H1 (cell line): ENCODE measurements at regions not wholly inside any gene's neighbourhood (a gene's known extent, or its start where the extent isn't known, plus 50 kb on each side); places are given as distances from the start of the nearest gene placed in this dataset.

Source experiments
- CTCF ChIA-PET: fragments of 300-600 bp; sonication (Branson Sonifier 250); formaldehyde crosslinking; loops from one replicate; lab custom pipeline; 2021; ENCODE audit not compliant: partially characterized antibody; lab: Charles Lee
- POLR2A ChIA-PET: fragments of 300-600 bp; sonication (Branson Sonifier 250); formaldehyde crosslinking; loops from one replicate; lab custom pipeline; 2021; ENCODE audit warnings: inconsistent platforms; ENCODE audit not compliant: partially characterized antibody; lab: Charles Lee
- DNase-seq, 2 experiments: peaks; one replicate each; pipeline versions ENCODE4 v3.0.0 to v3.0.0-alpha.2; 2010 to 2022; ENCODE audit warnings: low spot score in 2 of 2, low read depth in 1 of 2, mixed read lengths in 1 of 2
- FAIRE-seq: peaks from 2 replicates; lab custom pipeline; 2011; peaks lifted over from hg19 to GRCh38; lab: Jason Lieb, UNC
- H2AFZ ChIP-seq: 2 replicates; pipeline ENCODE4 v1.8.1; 2012; ENCODE audit warnings: low read length, inconsistent platforms
- H2AK5ac ChIP-seq: 2 replicates; pipeline ENCODE4 v1.6.1; 2013; ENCODE audit warnings: low read depth, low read length
- H2BK120ac ChIP-seq: replicated peaks from 2 replicates; pipeline ENCODE3; 2013; ENCODE audit warnings: low read depth, low read length, inconsistent platforms
- H2BK12ac ChIP-seq: 2 replicates; pipeline ENCODE4 v1.6.1; 2013; ENCODE audit warnings: low read depth, low read length
- H2BK15ac ChIP-seq: 2 replicates; pipeline ENCODE4 v1.6.1; 2013; ENCODE audit warnings: low read length
- H2BK20ac ChIP-seq: 2 replicates; pipeline ENCODE4 v1.6.1; 2013; ENCODE audit warnings: low read length
- H2BK5ac ChIP-seq: 2 replicates; pipeline ENCODE4 v1.6.1; 2013; ENCODE audit warnings: low read depth, low read length
- H3K14ac ChIP-seq: 2 replicates; pipeline ENCODE4 v1.6.1; 2013; ENCODE audit warnings: inconsistent platforms; ENCODE audit not compliant: insufficient read length
- H3K18ac ChIP-seq: 2 replicates; pipeline ENCODE4 v1.6.1; 2013; ENCODE audit warnings: low read length; ENCODE audit errors: extremely low read depth
- H3K23ac ChIP-seq: 2 replicates; pipeline ENCODE4 v1.6.1; 2013; ENCODE audit warnings: inconsistent platforms; ENCODE audit not compliant: insufficient read length
- H3K23me2 ChIP-seq: 2 replicates; pipeline ENCODE4 v1.6.1; 2013; ENCODE audit warnings: low read depth, low read length
- H3K27ac ChIP-seq: 2 replicates; pipeline ENCODE4 v1.6.1; 2011; ENCODE audit warnings: low read depth, low read length, inconsistent platforms
- H3K27me3 ChIP-seq, 4 experiments: replicated peaks in 1 of 4; 1 replicate in 1 of 4; 2 replicates in 3 of 4; pipeline versions ENCODE4 v1.6.1 to v1.8.1; 2011 to 2013; ENCODE audit warnings: low read length in 3 of 4, mild to moderate bottlenecking in 3 of 4, inconsistent platforms in 2 of 4, mixed read lengths in 2 of 4, moderate library complexity in 1 of 4; ENCODE audit not compliant: control insufficient read depth in 3 of 4, insufficient read depth in 3 of 4; ENCODE audit errors: extremely low read depth in 1 of 4
- H3K36me3 ChIP-seq, 4 experiments: 2 replicates each; pipeline versions ENCODE4 v1.6.1 to v1.8.1; 2011 to 2013; ENCODE audit warnings: mild to moderate bottlenecking in 4 of 4, low read length in 3 of 4, moderate library complexity in 2 of 4, control low read depth in 1 of 4, inconsistent platforms in 1 of 4; ENCODE audit not compliant: insufficient read depth in 4 of 4, control insufficient read depth in 2 of 4
- H3K4ac ChIP-seq: replicated peaks from 2 replicates; pipeline ENCODE3; 2013; ENCODE audit warnings: low read length, low read depth, mixed read lengths, inconsistent platforms; ENCODE audit not compliant: insufficient read length
- H3K4me1 ChIP-seq, 4 experiments: replicated peaks in 1 of 4; 1 replicate in 1 of 4; 2 replicates in 3 of 4; pipeline versions ENCODE4 v1.6.1 to v1.8.1; 2011 to 2013; ENCODE audit warnings: low read length in 3 of 4, inconsistent platforms in 2 of 4, mixed read lengths in 1 of 4; ENCODE audit not compliant: insufficient read depth in 4 of 4, control insufficient read depth in 3 of 4
- H3K4me2 ChIP-seq, 2 experiments: 2 replicates each; pipeline versions ENCODE4 v1.6.1 to v1.8.1; 2011 to 2013; ENCODE audit warnings: low read depth in 2 of 2, low read length in 2 of 2, control low read depth in 1 of 2, inconsistent platforms in 1 of 2, mild to moderate bottlenecking in 1 of 2; ENCODE audit not compliant: insufficient read depth in 1 of 2
- H3K4me3 ChIP-seq, 4 experiments: fragments of 200-600, 300-600 bp in 1 of 4; sonication (generic), shearing (Covaris generic), sonication (Bioruptor Twin) in 1 of 4; 2 replicates each; pipeline versions ENCODE4 v1.5.1 to v1.8.1; 2011 to 2016; ENCODE audit warnings: low read length in 4 of 4, low read depth in 3 of 4, control low read depth in 2 of 4, inconsistent platforms in 2 of 4, mild to moderate bottlenecking in 2 of 4, mixed read lengths in 1 of 4, moderate library complexity in 1 of 4; ENCODE audit not compliant: insufficient read depth in 2 of 4; ENCODE audit errors: extremely low read depth in 1 of 4
- H3K56ac ChIP-seq: replicated peaks from 2 replicates; pipeline ENCODE3; 2013; ENCODE audit warnings: low read depth, mild to moderate bottlenecking, mixed read lengths, low read length, inconsistent platforms; ENCODE audit not compliant: insufficient read length
- H3K79me1 ChIP-seq: 2 replicates; pipeline ENCODE4 v1.6.1; 2013; ENCODE audit warnings: low read depth, low read length, control low read depth
- H3K79me2 ChIP-seq, 2 experiments: 2 replicates each; pipeline versions ENCODE4 v1.6.1 to v1.8.1; 2012 to 2013; ENCODE audit warnings: low read length in 2 of 2, mild to moderate bottlenecking in 2 of 2, inconsistent platforms in 1 of 2; ENCODE audit not compliant: insufficient read depth in 2 of 2, control insufficient read depth in 1 of 2
- H3K9ac ChIP-seq, 4 experiments: replicated peaks in 1 of 4; 1 replicate in 1 of 4; 2 replicates in 3 of 4; pipeline versions ENCODE4 v1.6.1 to v1.8.1; 2011 to 2013; ENCODE audit warnings: low read depth in 3 of 4, low read length in 3 of 4, control low read depth in 2 of 4, mild to moderate bottlenecking in 2 of 4, moderate library complexity in 2 of 4, inconsistent platforms in 1 of 4; ENCODE audit errors: extremely low read depth in 1 of 4
- H3K9me3 ChIP-seq, 2 experiments: 2 replicates each; pipeline versions ENCODE4 v1.6.1 to v1.8.1; 2012 to 2013; ENCODE audit warnings: mild to moderate bottlenecking in 2 of 2, moderate library complexity in 2 of 2, control low read depth in 1 of 2, inconsistent platforms in 1 of 2, low read depth in 1 of 2, low read length in 1 of 2, mixed read lengths in 1 of 2; ENCODE audit not compliant: insufficient read depth in 2 of 2
- H4K20me1 ChIP-seq, 2 experiments: replicated peaks in 1 of 2; 2 replicates each; pipeline versions ENCODE3 to v1.8.1; 2011 to 2013; ENCODE audit warnings: inconsistent platforms in 2 of 2, low read length in 2 of 2, mild to moderate bottlenecking in 1 of 2; ENCODE audit not compliant: insufficient read depth in 2 of 2, control insufficient read depth in 1 of 2
- H4K5ac ChIP-seq: 2 replicates; pipeline ENCODE4 v1.6.1; 2013; ENCODE audit warnings: low read length, low read depth, mixed read lengths, inconsistent platforms; ENCODE audit not compliant: insufficient read length
- H4K8ac ChIP-seq: 2 replicates; pipeline ENCODE4 v1.8.0; 2013; ENCODE audit warnings: mild to moderate bottlenecking, moderate library complexity, low read length, inconsistent platforms; ENCODE audit not compliant: insufficient read depth; ENCODE audit errors: extremely low read depth
- H4K91ac ChIP-seq: replicated peaks from 2 replicates; pipeline ENCODE3; 2013; ENCODE audit warnings: low read length, mixed read lengths, inconsistent platforms; ENCODE audit not compliant: insufficient read length
- ATF2 ChIP-seq: IDR thresholded peaks from 2 replicates; pipeline ENCODE4 v1.6.1; 2012; ENCODE audit warnings: low read length, inconsistent platforms
- CTBP2 ChIP-seq: IDR thresholded peaks from 2 replicates; pipeline ENCODE4 v1.7.0; 2011; ENCODE audit warnings: borderline replicate concordance, mild to moderate bottlenecking, moderate library complexity, mixed read lengths, low read length; ENCODE audit not compliant: insufficient read depth, insufficient read length
- EP300 ChIP-seq, 2 experiments: IDR thresholded peaks; 1 replicate in 1 of 2; 2 replicates in 1 of 2; pipeline ENCODE4 v1.6.1; 2011 to 2012; ENCODE audit warnings: low read depth in 2 of 2, low read length in 2 of 2, mild to moderate bottlenecking in 2 of 2, borderline replicate concordance in 1 of 2, inconsistent platforms in 1 of 2, moderate library complexity in 1 of 2
- MAFK ChIP-seq: IDR thresholded peaks from 2 replicates; pipeline ENCODE4 v1.6.1; 2012; ENCODE audit warnings: low read depth, mild to moderate bottlenecking, improper control_type of control experiment, low read length
- MAX ChIP-seq: IDR thresholded peaks from 2 replicates; pipeline ENCODE4 v1.6.1; 2012; ENCODE audit warnings: inconsistent platforms
- RBBP5 ChIP-seq: IDR thresholded peaks from 2 replicates; pipeline ENCODE4 v1.7.1; 2012; ENCODE audit warnings: low read depth, mild to moderate bottlenecking, inconsistent platforms, low read length, moderate library complexity, borderline replicate concordance
- TBP ChIP-seq: IDR thresholded peaks from 2 replicates; pipeline ENCODE4 v1.6.1; 2011; ENCODE audit warnings: low read depth, low read length, improper control_type of control experiment
- YY1 ChIP-seq: IDR thresholded peaks from 2 replicates; pipeline ENCODE4 v1.6.1; 2011; ENCODE audit warnings: low read depth, mild to moderate bottlenecking, low read length
- whole genome bisulfite sequencing, 2 experiments: shearing (Covaris generic) in 1 of 2; methylation state at CpG; one replicate each; pipeline versions ENCODE4 v1.1.6 to v1.1.7; 2013 to 2015; ENCODE audit warnings: low lambda C conversion rate in 2 of 2, mixed read lengths in 2 of 2, inconsistent platforms in 1 of 2, low coverage in 1 of 2, missing lambda C conversion rate in 1 of 2; ENCODE audit not compliant: insufficient replicate concordance in 2 of 2, insufficient coverage in 1 of 2, insufficient read length in 1 of 2; ENCODE audit errors: extremely low coverage in 1 of 2, missing lambda C conversion rate in 1 of 2; 5-methylcytosine and 5-hydroxymethylcytosine counted together
- TF ChIP-seq, protein P1 (sequence below), 3 experiments: IDR thresholded peaks; 1 replicate in 2 of 3; 2 replicates in 1 of 3; pipeline versions ENCODE4 v1.5.1 to v1.6.1; 2011; ENCODE audit warnings: low read length in 3 of 3, mild to moderate bottlenecking in 3 of 3, inconsistent platforms in 2 of 3, low read depth in 1 of 3, moderate library complexity in 1 of 3; ENCODE audit not compliant: insufficient read depth in 1 of 3; ENCODE audit errors: control extremely low read depth in 1 of 3

DNA sequence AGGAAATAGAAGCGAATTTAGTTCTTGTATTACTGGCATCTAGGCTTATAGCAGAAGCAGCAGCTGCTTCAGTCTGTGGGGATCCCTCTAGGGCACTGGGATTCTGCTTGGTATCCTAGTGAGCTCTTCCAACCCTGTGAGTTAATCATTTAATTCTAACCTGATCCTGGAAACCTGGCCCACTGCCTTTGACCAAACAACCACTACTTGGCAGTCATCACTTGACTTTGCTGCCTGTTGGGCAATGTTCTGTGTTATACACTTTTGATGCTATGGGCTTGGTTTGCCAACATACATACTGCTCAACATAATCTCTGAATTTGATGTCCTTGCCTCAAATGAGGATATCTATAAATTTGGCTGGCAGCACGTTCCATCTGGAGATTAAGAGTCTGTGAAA lies 813.4 kb downstream of the ANKRD7 start:
- H2BK20ac ChIP-seq: no peak overlapping the region
- no peak overlapping the region for H3K4me2 ChIP-seq
- no peak overlapping the region for H2AK5ac ChIP-seq
- no peak overlapping the region for H3K14ac ChIP-seq
- H2BK120ac ChIP-seq: no peak overlapping the region
- no peaks in the 10 kb centered on the region for H3K23me2 ChIP-seq
- no peak overlapping the region for H3K23ac ChIP-seq
- no peaks in the 10 kb centered on the region for H3K9me3 ChIP-seq
- no peaks in the 10 kb centered on the region for H3K4me1 ChIP-seq
- POLR2A ChIA-PET: interaction anchor here (0.6 kb wide), 1 partner anchor 31 kb away, joined by 3 read pairs; no protein-coding TSS in a partner anchor
- no peak overlapping the region for H3K4ac ChIP-seq
- H3K79me2 ChIP-seq: no peaks in the 10 kb centered on the region
- FAIRE-seq (no peak), DNase-seq (no peak)
- no peaks in the 10 kb centered on the region for H4K20me1 ChIP-seq
- no peak overlapping the region for H3K18ac ChIP-seq
- no peaks in the 10 kb centered on the region for H3K36me3 ChIP-seq
- CTCF ChIA-PET: interaction anchor here (1.1 kb wide), 1 partner anchor 17 kb away, joined by 3 read pairs; no protein-coding TSS in a partner anchor
- no peak overlapping the region for H4K8ac ChIP-seq
- no peak overlapping the region for H2BK12ac ChIP-seq
- H2AFZ ChIP-seq: no peak overlapping the region
- no peak overlapping the region for H2BK5ac ChIP-seq
- H3K9ac ChIP-seq: no peak overlapping the region
- no peaks in the 10 kb centered on the region for H3K27me3 ChIP-seq
- no peak overlapping the region for H4K91ac ChIP-seq
- H3K79me1 ChIP-seq: no peaks in the 10 kb centered on the region
- no peak overlapping the region for H2BK15ac ChIP-seq
- H3K27ac ChIP-seq: no peak overlapping the region
- H3K56ac ChIP-seq: no peak overlapping the region
- no peak overlapping the region for H4K5ac ChIP-seq
- no peak overlapping the region for H3K4me3 ChIP-seq
- 83% methylated on average over 2 of the region's 2 CpGs; no CpG with 5 or more reads in 1 of the 2 experiments for WGBS, 2 experiments
- no peak for TF ChIP-seq EP300 (IDR thresholded peaks at IDR 0.05; ENCODE audit: borderline replicate concordance in 1 of 2, low read depth in 2 of 2, low read length in 2 of 2)
- no peak for TF ChIP-seq ATF2
- no peak for TF ChIP-seq YY1
- TF ChIP-seq MAX: no peak
- TF ChIP-seq MAFK: no peak
- TF ChIP-seq RBBP5: no peak
- TF ChIP-seq TBP: no peak
- TF ChIP-seq, protein P1, sequence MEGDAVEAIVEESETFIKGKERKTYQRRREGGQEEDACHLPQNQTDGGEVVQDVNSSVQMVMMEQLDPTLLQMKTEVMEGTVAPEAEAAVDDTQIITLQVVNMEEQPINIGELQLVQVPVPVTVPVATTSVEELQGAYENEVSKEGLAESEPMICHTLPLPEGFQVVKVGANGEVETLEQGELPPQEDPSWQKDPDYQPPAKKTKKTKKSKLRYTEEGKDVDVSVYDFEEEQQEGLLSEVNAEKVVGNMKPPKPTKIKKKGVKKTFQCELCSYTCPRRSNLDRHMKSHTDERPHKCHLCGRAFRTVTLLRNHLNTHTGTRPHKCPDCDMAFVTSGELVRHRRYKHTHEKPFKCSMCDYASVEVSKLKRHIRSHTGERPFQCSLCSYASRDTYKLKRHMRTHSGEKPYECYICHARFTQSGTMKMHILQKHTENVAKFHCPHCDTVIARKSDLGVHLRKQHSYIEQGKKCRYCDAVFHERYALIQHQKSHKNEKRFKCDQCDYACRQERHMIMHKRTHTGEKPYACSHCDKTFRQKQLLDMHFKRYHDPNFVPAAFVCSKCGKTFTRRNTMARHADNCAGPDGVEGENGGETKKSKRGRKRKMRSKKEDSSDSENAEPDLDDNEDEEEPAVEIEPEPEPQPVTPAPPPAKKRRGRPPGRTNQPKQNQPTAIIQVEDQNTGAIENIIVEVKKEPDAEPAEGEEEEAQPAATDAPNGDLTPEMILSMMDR (IDR thresholded peaks at IDR 0.05; ENCODE audit: control extremely low read depth in 1 of 3, insufficient read depth in 1 of 3, low read depth in 1 of 3, low read length in 3 of 3): no peak
- TF ChIP-seq CTBP2: no peak
